B cell (primary cell): ENCODE measurements at regions not wholly inside any gene's neighbourhood (a gene's known extent, or its start where the extent isn't known, plus 50 kb on each side); places are given as distances from the start of the nearest gene placed in this dataset.
"Not testable (repeated sequence)": the region's sequence is repeated elsewhere in the genome, so short reads cannot be mapped to it uniquely, and the experiment has no call there.

Experiments
- ATAC-seq: fragments of 200-7000 bp; cut with Tn5 transposase; one replicate; pipeline ENCODE4 v1.10.0; 2021; ENCODE audit warnings: low read depth, mild to moderate bottlenecking, moderate number of reproducible peaks, moderate library complexity
- CTCF ChIA-PET: fragments of 350-600 bp; sonication (Branson Sonifier 250); formaldehyde crosslinking; loops from one replicate; lab custom pipeline; 2021; ENCODE audit warnings: antibody characterized with exemption, inconsistent platforms; lab: Charles Lee
- POLR2A ChIA-PET: fragments of 350-600 bp; sonication (Branson Sonifier 250); formaldehyde crosslinking; loops from one replicate; lab custom pipeline; 2021; ENCODE audit warnings: antibody characterized with exemption; lab: Charles Lee
- DNase-seq: peaks from one replicate; pipeline ENCODE4 v3.0.0; 2013
- H2AFZ ChIP-seq: 2 replicates; pipeline ENCODE4 v1.6.1; 2012; ENCODE audit warnings: mild to moderate bottlenecking, low read depth, low read length; ENCODE audit not compliant: insufficient read depth, poor library complexity, severe bottlenecking
- H3K27ac ChIP-seq, 2 donors: 1 replicate in 1 of 2; 2 replicates in 1 of 2; pipeline ENCODE4 v1.5.1; 2012 to 2013; ENCODE audit warnings: low read length in 2 of 2, mild to moderate bottlenecking in 2 of 2, moderate library complexity in 1 of 2
- H3K27me3 ChIP-seq, 4 experiments: fragments of 200-600 bp in 1 of 4; sonication (generic) in 1 of 4; replicated peaks in 1 of 4; 1 replicate in 2 of 4; 2 replicates in 2 of 4; pipeline versions ENCODE4 v1.6.1 to v1.7.0; 2013 to 2016; ENCODE audit warnings: low read length in 3 of 4, mild to moderate bottlenecking in 2 of 4, mixed read lengths in 1 of 4, moderate library complexity in 1 of 4; ENCODE audit not compliant: insufficient read depth in 4 of 4, control insufficient read depth in 3 of 4; ENCODE audit errors: control extremely low read depth in 1 of 4
- H3K36me3 ChIP-seq, 2 experiments: replicated peaks in 1 of 2; 1 replicate in 1 of 2; 2 replicates in 1 of 2; pipeline versions ENCODE4 v1.6.1 to v1.7.1; 2013; ENCODE audit warnings: low read length in 1 of 2; ENCODE audit not compliant: insufficient read depth in 2 of 2, control insufficient read depth in 1 of 2; ENCODE audit errors: control extremely low read depth in 1 of 2, extremely low read depth in 1 of 2
- H3K4me1 ChIP-seq, 2 donors: fragments of 200-600 bp in 1 of 2; sonication (generic) in 1 of 2; 1 replicate in 1 of 2; 2 replicates in 1 of 2; pipeline versions ENCODE4 v1.5.1 to v1.6.1; 2013 to 2017; ENCODE audit warnings: low read length in 2 of 2; ENCODE audit not compliant: control insufficient read depth in 2 of 2, insufficient read depth in 2 of 2
- H3K4me2 ChIP-seq: replicated peaks from 2 replicates; pipeline ENCODE3; 2012; ENCODE audit warnings: mild to moderate bottlenecking, low read depth, low read length; ENCODE audit not compliant: poor library complexity, severe bottlenecking
- H3K4me3 ChIP-seq, 5 experiments: fragments of 200-600 bp in 1 of 5; sonication (generic) in 1 of 5; 1 replicate in 3 of 5; 2 replicates in 2 of 5; pipeline versions ENCODE4 v1.5.1 to v1.7.0; 2011 to 2016; ENCODE audit warnings: low read length in 4 of 5, mild to moderate bottlenecking in 4 of 5, low read depth in 2 of 5, control low read depth in 1 of 5, moderate library complexity in 1 of 5; ENCODE audit not compliant: insufficient read depth in 1 of 5; ENCODE audit errors: control extremely low read depth in 1 of 5, extremely low read depth in 1 of 5
- H3K79me2 ChIP-seq: fragments of 200-600 bp; sonication (generic); one replicate; pipeline ENCODE4 v1.6.0; 2016; ENCODE audit warnings: low read length; ENCODE audit not compliant: control insufficient read depth, insufficient read depth
- H3K9ac ChIP-seq: fragments of 200-600 bp; sonication (generic); 2 replicates; pipeline ENCODE4 v1.6.1; 2017; ENCODE audit warnings: mild to moderate bottlenecking, low read length, moderate library complexity
- H3K9me3 ChIP-seq, 3 donors: one replicate each; pipeline versions ENCODE4 v1.6.1 to v1.7.1; 2013; ENCODE audit warnings: low read length in 2 of 3; ENCODE audit not compliant: control insufficient read depth in 2 of 3, insufficient read depth in 1 of 3; ENCODE audit errors: control extremely low read depth in 1 of 3
- H4K20me1 ChIP-seq: 2 replicates; pipeline ENCODE4 v1.6.0; 2012; ENCODE audit warnings: mild to moderate bottlenecking, low read length; ENCODE audit not compliant: insufficient read depth, control insufficient read depth, poor library complexity, severe bottlenecking
- H3K27ac Mint-ChIP-seq: one replicate; pipeline ENCODE4 v1.8.0; 2021; ENCODE audit warnings: mixed read lengths
- H3K27me3 Mint-ChIP-seq: one replicate; pipeline ENCODE4 v1.8.0; 2021; ENCODE audit warnings: mixed read lengths
- H3K4me1 Mint-ChIP-seq: one replicate; pipeline ENCODE4 v1.8.0; 2021; ENCODE audit warnings: mixed read lengths
- H3K4me3 Mint-ChIP-seq: one replicate; pipeline ENCODE4 v1.8.0; 2021; ENCODE audit warnings: mixed read lengths
- H3K9me3 Mint-ChIP-seq: one replicate; pipeline ENCODE4 v1.8.0; 2022; ENCODE audit warnings: mixed read lengths; ENCODE audit not compliant: insufficient read depth
- EZH2 ChIP-seq: IDR thresholded peaks from 2 replicates; pipeline ENCODE4 v1.6.1; 2012; ENCODE audit warnings: borderline replicate concordance, low read depth, mild to moderate bottlenecking, moderate library complexity, low read length; ENCODE audit not compliant: insufficient read depth, poor library complexity, severe bottlenecking
- WGBS: methylation state at CpG from one replicate; pipeline ENCODE4 v1.1.5; 2013; ENCODE audit warnings: missing lambda C conversion rate; ENCODE audit not compliant: insufficient coverage; 5-methylcytosine and 5-hydroxymethylcytosine counted together
- intact Hi-C: fragments of 100-400 bp; cut with micrococcal nuclease; formaldehyde crosslinking; loops from one replicate; pipeline ENCODE4 v1.10.0; 2022
- TF ChIP-seq, protein P1 (sequence below): fragments of 200-600 bp; IDR thresholded peaks from one replicate; pipeline ENCODE4 v1.8.0; 2022; ENCODE audit warnings: antibody characterized with exemption, mild to moderate bottlenecking

DNA sequence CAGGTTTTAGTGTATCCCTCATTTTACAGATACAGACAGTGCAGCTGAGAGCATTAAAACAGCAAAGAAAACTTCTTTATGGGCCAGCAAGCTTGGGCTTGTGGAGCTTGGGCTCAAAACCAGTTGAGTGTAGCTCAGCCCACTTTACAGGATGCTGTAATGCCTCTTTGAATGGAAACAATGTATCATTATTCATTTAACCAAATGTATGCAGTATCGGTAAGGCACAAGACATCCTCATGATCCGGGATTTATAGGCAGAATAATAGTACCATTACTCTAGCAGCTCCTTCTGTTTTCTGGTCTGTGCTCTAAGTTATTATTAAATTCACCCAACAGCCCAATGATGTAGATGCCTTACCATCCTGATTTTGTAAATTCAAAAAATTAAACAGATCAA lies 575.1 kb upstream of the CDH7 start:
- intact Hi-C loops: no loop called here
- no peaks in the 10 kb centered on the region for H4K20me1 ChIP-seq
- ChIA-PET CTCF (no interaction called here), POLR2A (no interaction called here)
- H3K79me2 ChIP-seq: no peaks in the 10 kb centered on the region
- Mint-ChIP-seq H3K4me3 (no peak overlapping the region), H3K4me1 (no peaks in the 10 kb centered on the region), H3K9me3 (peaks cover 4% of the 10 kb centered on the region), H3K27ac (no peak overlapping the region), H3K27me3 (no peaks in the 10 kb centered on the region)
- DNase-seq (no peak), ATAC-seq (no peak)
- H3K9me3 ChIP-seq: no peaks in the 10 kb centered on the region
- TF ChIP-seq, protein P1, sequence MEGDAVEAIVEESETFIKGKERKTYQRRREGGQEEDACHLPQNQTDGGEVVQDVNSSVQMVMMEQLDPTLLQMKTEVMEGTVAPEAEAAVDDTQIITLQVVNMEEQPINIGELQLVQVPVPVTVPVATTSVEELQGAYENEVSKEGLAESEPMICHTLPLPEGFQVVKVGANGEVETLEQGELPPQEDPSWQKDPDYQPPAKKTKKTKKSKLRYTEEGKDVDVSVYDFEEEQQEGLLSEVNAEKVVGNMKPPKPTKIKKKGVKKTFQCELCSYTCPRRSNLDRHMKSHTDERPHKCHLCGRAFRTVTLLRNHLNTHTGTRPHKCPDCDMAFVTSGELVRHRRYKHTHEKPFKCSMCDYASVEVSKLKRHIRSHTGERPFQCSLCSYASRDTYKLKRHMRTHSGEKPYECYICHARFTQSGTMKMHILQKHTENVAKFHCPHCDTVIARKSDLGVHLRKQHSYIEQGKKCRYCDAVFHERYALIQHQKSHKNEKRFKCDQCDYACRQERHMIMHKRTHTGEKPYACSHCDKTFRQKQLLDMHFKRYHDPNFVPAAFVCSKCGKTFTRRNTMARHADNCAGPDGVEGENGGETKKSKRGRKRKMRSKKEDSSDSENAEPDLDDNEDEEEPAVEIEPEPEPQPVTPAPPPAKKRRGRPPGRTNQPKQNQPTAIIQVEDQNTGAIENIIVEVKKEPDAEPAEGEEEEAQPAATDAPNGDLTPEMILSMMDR: no peak
- no peak for TF ChIP-seq EZH2
- no peaks in the 10 kb centered on the region for H3K4me1 ChIP-seq
- H3K4me2 ChIP-seq: no peak overlapping the region
- H3K36me3 ChIP-seq: no peaks in the 10 kb centered on the region
- no CpG with 5 or more reads among the region's 2 CpGs for WGBS
- H3K9ac ChIP-seq: no peak overlapping the region
- no peak overlapping the region for H3K27ac ChIP-seq
- H3K4me3 ChIP-seq: no peak overlapping the region
- H2AFZ ChIP-seq: no peak overlapping the region
- no peaks in the 10 kb centered on the region for H3K27me3 ChIP-seq

GRCh38 chr18:65162086-65162485 lies 588.7 kb upstream of the CDH7 start:
- H3K9ac ChIP-seq, CTCF ChIA-PET, H3K79me2 ChIP-seq, intact Hi-C loops, ATAC-seq, H4K20me1 ChIP-seq, DNase-seq, H2AFZ ChIP-seq, H3K27ac Mint-ChIP-seq, H3K4me1 Mint-ChIP-seq, H3K4me2 ChIP-seq, H3K27me3 Mint-ChIP-seq, H3K27me3 ChIP-seq, H3K27ac ChIP-seq, H3K4me3 Mint-ChIP-seq, H3K36me3 ChIP-seq, H3K9me3 Mint-ChIP-seq, POLR2A ChIA-PET, H3K4me1 ChIP-seq, H3K4me3 ChIP-seq, H3K9me3 ChIP-seq: not testable (repeated sequence)
- WGBS: 100% methylated on average over 1 of the region's 13 CpGs
